Renal cortex interstitium (tissue), 11 donors: ENCODE measurements at regions not wholly inside any gene's neighbourhood (a gene's known extent, or its start where the extent isn't known, plus 50 kb on each side); places are given as distances from the start of the nearest gene placed in this dataset.
"Not testable (repeated sequence)": the region's sequence is repeated elsewhere in the genome, so short reads cannot be mapped to it uniquely, and the experiment has no call there.

Experiments used
- DNase-seq, 11 donors: peaks; one replicate each; pipeline ENCODE4 v3.0.0-alpha.2; 2013; ENCODE audit warnings: low read depth in 9 of 11, low spot score in 4 of 11; ENCODE audit errors: extremely low read depth in 1 of 11

GRCh38 chr16:52386694-52387093, 160.2 kb downstream of the TOX3 start:
- DNase-seq = no peak

DNA sequence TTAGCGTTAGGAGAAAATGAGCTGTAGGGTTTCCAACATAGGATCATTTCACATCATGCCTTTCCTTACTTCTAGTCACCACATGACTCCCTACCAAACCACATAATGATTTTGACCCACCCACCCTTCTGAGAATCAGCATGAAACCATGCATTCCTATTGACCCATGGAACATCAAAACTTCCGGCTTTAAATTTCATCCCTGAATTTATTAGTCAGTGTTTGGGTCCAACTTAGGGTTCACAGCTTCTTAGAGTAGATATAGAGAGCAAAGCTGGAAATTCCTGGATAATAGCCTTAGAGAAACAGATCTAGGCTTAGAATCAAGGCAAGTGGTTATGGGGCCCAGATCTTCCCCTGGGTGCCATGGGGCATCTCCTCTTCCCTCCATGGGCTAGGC, 162.6 kb downstream of the TOX3 start:
- DNase-seq = no peak

- DNase-seq = peak in 1 of 11 donors; percentile 2
Observed at GRCh38 chr16:52383640-52384292, 163.2 kb downstream of the TOX3 start.

- no peak for DNase-seq
Observed at GRCh38 chr16:52383119-52383518, 163.8 kb downstream of the TOX3 start.

DNA sequence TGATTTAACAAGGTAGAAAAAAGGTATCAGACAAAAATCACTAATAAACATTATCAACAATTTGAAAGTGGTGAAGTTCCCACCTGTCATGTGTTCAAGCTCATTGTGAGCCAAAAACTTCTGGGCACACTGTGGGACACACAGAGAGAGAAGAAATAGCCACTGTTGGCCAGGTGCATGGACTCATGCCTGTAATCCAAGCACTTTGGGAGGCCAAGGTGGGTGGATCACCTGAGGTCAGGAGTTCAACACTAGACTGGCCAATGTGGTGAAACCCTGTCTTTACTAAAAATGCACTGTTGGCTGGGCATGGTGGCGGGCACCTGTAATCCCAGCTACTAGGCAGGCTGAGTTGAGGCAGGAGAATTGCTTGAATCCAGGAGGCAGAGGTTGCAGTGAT, 167.4 kb downstream of the TOX3 start:
- DNase-seq = no peak

- DNase-seq = no peak
Observed at GRCh38 chr16:52376676-52377280, 170.2 kb downstream of the TOX3 start.

DNA sequence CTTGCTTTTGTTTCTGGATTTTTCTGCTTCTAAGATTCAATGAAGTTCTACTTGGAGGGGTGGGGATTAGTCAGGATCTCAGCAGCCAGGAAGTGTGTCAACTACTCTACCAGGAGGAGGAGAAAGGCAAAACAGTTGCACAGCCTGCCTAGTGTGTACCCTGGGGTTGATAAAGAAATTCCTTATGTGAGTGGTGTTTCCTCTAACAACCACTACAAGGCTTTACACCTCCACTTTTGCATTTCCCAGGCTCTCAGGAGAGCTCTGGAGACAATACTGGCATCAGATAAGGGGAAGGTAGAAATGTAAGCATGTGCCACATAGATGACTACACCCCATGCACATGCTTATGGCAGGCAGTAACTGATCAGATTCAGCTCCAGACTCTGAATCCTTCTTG, 174.6 kb downstream of the TOX3 start:
- DNase-seq = no peak

DNA sequence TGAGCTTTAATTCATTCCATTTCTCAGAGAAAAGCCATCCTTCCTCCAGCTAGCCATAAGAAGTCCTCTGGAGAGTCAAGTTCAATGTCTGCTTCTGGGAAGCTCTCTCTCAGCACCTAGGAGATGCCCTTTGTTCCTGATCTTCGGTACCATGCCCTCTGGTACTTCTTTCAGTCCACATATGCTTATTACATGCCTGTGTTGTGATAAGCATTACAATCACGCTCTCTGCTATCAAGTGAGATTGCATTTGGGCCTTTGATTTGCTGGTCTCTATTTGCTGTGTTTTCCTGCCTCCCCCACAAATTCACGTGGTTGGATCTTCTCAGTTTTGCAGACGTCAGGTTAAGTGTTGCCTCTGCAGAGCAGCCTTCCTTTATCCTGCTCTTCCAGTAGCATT, 178.1 kb downstream of the TOX3 start:
- DNase-seq = no peak

- no peak for DNase-seq
Observed at GRCh38 chr16:52367821-52368220, 179.1 kb downstream of the TOX3 start.

GRCh38 chr16:52366983-52367382, 180.0 kb downstream of the TOX3 start:
- no peak for DNase-seq

DNA sequence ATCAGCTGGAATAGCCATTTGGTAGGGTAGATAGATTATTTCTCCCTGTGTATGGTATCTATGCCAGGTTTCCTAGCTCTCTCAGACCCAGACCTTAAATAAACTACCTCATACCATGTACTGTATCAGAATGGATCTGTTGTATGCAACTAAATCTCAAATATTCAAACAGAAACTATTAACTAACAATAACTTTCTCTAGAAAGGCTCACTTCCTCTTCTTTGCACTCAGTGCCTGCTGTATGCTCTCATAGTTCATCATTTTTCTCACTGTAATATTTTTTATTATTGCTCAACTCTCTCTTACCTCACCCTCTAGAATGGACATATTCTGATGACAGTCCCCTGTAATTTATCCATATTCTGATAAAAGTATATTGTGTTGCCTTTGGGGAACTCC, 182.4 kb downstream of the TOX3 start:
- no peak for DNase-seq

DNA sequence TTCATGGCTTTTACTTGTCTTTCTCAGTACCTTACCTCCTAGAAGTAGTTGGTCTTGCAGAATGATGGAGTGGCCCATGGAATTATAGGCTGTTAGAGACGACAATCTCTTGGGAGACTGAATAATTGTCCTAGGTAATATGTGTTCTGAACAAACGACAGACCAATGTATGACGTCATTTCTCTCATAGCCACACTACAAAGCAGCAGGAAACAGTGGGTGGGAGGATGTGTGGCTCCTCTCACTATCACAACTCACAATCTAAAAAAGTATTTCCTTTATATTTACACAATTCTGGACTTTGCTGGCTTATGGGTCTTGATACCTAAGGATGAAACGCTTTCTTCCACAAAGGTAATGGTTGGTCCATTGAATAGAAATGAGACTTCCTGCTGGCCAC, 183.9 kb downstream of the TOX3 start:
- DNase-seq = no peak

DNA sequence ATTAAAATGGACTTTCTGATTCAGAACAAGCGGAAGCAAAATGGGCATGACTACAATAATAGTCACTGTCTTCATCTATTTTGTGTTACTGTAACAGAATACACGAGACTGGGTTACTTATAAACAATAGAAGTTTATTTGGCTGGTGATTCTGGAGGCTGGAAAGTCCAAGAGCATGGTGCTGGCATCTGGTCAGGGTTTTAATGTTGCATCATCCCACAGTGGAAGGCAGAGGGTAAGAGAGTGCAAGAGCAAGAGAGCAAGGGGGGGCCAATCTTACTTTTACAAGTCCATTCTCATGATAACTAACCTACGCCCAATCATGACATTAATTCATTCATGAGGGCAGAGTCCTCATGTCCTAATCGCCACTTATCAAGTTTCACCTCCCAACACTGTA, 189.2 kb downstream of the TOX3 start:
- DNase-seq = no peak

GRCh38 chr16:52353249-52353648, 193.7 kb downstream of the TOX3 start:
- no peak for DNase-seq

DNA sequence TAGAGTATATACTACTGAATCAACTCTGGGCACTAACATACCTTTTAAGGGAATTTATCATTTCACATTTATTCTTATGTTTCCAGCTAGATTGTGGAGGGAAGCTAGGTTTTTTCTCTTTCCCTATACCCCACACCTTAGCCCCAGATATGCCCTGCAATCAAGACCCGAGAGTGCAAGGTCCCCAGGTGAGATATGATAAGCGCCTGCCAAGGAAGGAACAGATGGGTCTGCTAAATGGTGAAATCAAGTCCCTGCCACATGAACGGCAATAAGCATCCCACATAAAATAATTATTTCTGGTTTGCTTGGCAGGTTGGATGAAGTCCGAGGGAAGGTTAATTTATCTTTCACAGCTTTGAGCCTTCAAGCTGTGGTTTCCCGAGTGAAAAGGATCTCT, 195.5 kb downstream of the TOX3 start:
- DNase-seq = no peak

- DNase-seq = no peak
Observed at GRCh38 chr16:52350031-52350642, 196.8 kb downstream of the TOX3 start.

- no peak for DNase-seq
Observed at GRCh38 chr16:52346709-52347108, 200.2 kb downstream of the TOX3 start.

GRCh38 chr16:52333673-52334072, 213.3 kb downstream of the TOX3 start:
- not testable (repeated sequence) for DNase-seq

- no peak for DNase-seq
Observed at GRCh38 chr16:52320930-52321439, 226.0 kb downstream of the TOX3 start.

- no peak for DNase-seq
Observed at GRCh38 chr16:52318302-52319009, 228.5 kb downstream of the TOX3 start.
